Ishikawa (cell line): ENCODE measurements at regions not wholly inside any gene's neighbourhood (a gene's known extent, or its start where the extent isn't known, plus 50 kb on each side); places are given as distances from the start of the nearest gene placed in this dataset.

Experiments
- CREB1 ChIP-seq: IDR thresholded peaks from 2 replicates; pipeline ENCODE4 v1.6.1; 2012; ENCODE audit warnings: low read depth
- EP300 ChIP-seq: IDR thresholded peaks from 2 replicates; pipeline ENCODE4 v1.6.1; 2012; ENCODE audit warnings: borderline replicate concordance
- FOXM1 ChIP-seq: IDR thresholded peaks from 2 replicates; pipeline ENCODE4 v1.6.1; 2012; ENCODE audit warnings: low read depth, borderline replicate concordance
- NFIC ChIP-seq: IDR thresholded peaks from 2 replicates; pipeline ENCODE4 v1.6.1; 2012
- RAD21 ChIP-seq: IDR thresholded peaks from 2 replicates; pipeline ENCODE4 v1.6.1; 2012; ENCODE audit warnings: low read depth
- REST ChIP-seq: IDR thresholded peaks from 2 replicates; pipeline ENCODE4 v1.6.1; 2012; ENCODE audit warnings: low read depth, mild to moderate bottlenecking
- TAF1 ChIP-seq: IDR thresholded peaks from 2 replicates; pipeline ENCODE4 v1.6.1; 2012; ENCODE audit warnings: low read depth, mild to moderate bottlenecking
- YY1 ChIP-seq: IDR thresholded peaks from 2 replicates; pipeline ENCODE4 v1.6.1; 2012; ENCODE audit warnings: low read depth
- ZBTB7A ChIP-seq: IDR thresholded peaks from 2 replicates; pipeline ENCODE4 v1.6.1; 2012; ENCODE audit warnings: low read depth
- TF ChIP-seq, protein P1 (sequence below): IDR thresholded peaks from 2 replicates; pipeline ENCODE4 v1.6.1; 2012

- no peak for TF ChIP-seq EP300
- TF ChIP-seq RAD21 = no peak
- no peak for TF ChIP-seq FOXM1
- no peak for TF ChIP-seq REST
- no peak for TF ChIP-seq ZBTB7A
- TF ChIP-seq, protein P1, sequence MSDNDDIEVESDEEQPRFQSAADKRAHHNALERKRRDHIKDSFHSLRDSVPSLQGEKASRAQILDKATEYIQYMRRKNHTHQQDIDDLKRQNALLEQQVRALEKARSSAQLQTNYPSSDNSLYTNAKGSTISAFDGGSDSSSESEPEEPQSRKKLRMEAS = no peak
- no peak for TF ChIP-seq YY1
- no peak for TF ChIP-seq CREB1
- no peak for TF ChIP-seq NFIC
- no peak for TF ChIP-seq TAF1
Measured at GRCh38 chr2:220163486-220163885, 536.1 kb downstream of the SLC4A3 start.
